Kidney (tissue), 13 donors: ENCODE measurements at regions not wholly inside any gene's neighbourhood (a gene's known extent, or its start where the extent isn't known, plus 50 kb on each side); places are given as distances from the start of the nearest gene placed in this dataset.

Experiments used
- DNase-seq, 5 donors: peaks; one replicate each; pipeline ENCODE4 v3.0.0-alpha.2; 2013 to 2020
- FAIRE-seq: peaks from 2 replicates; lab custom pipeline; 2012; peaks lifted over from hg19 to GRCh38; lab: Jason Lieb, UNC
- H3K27ac ChIP-seq, 2 donors: one replicate each; pipeline ENCODE4 v1.7.0; 2013; ENCODE audit warnings: low read depth in 2 of 2, low read length in 2 of 2, inconsistent platforms in 1 of 2
- H3K27me3 ChIP-seq: one replicate; pipeline ENCODE4 v1.7.1; 2013; ENCODE audit warnings: low read length, inconsistent platforms; ENCODE audit not compliant: control insufficient read depth, insufficient read depth
- H3K36me3 ChIP-seq, 3 donors: one replicate each; pipeline versions ENCODE4 v1.7.0 to v1.7.1; 2013; ENCODE audit warnings: low read length in 3 of 3, control low read depth in 1 of 3, inconsistent platforms in 1 of 3; ENCODE audit not compliant: insufficient read depth in 3 of 3, control insufficient read depth in 2 of 3
- H3K4me1 ChIP-seq, 3 donors: one replicate each; pipeline versions ENCODE4 v1.7.0 to v1.7.1; 2013; ENCODE audit warnings: low read length in 3 of 3, inconsistent platforms in 1 of 3, low read depth in 1 of 3; ENCODE audit not compliant: control insufficient read depth in 2 of 3, insufficient read depth in 2 of 3
- H3K4me3 ChIP-seq, 3 donors: one replicate each; pipeline versions ENCODE4 v1.7.0 to v1.8.1; 2013; ENCODE audit warnings: low read length in 3 of 3, control low read depth in 1 of 3, inconsistent platforms in 1 of 3
- H3K9ac ChIP-seq, 3 donors: one replicate each; pipeline versions ENCODE4 v1.7.0 to v1.7.1; 2013; ENCODE audit warnings: low read length in 3 of 3, control low read depth in 1 of 3, inconsistent platforms in 1 of 3
- H3K9me3 ChIP-seq, 3 donors: one replicate each; pipeline versions ENCODE4 v1.7.0 to v1.7.1; 2013; ENCODE audit warnings: low read length in 3 of 3, control low read depth in 1 of 3, inconsistent platforms in 1 of 3; ENCODE audit not compliant: control insufficient read depth in 2 of 3, insufficient read depth in 1 of 3
- intact Hi-C: fragments of 100-400 bp; cut with DNase I; formaldehyde crosslinking; loops from one replicate; pipeline ENCODE4 v1.11.1; 2022
- TF ChIP-seq, protein P1 (sequence below): IDR thresholded peaks from 3 replicates; pipeline ENCODE4 v1.5.1; 2012; ENCODE audit warnings: mild to moderate bottlenecking, moderate library complexity, borderline replicate concordance; ENCODE audit not compliant: insufficient read depth; ENCODE audit errors: extremely low read depth
- donor health status: control.
- donor health status: control.
- donor health status: control.
- donor health status: control.
- donor health status: control.
- donor health status: DM: yes; HTN: yes; CAD: no.
- donor health status: Normal renal cell carcinoma (clear cell type).

DNA sequence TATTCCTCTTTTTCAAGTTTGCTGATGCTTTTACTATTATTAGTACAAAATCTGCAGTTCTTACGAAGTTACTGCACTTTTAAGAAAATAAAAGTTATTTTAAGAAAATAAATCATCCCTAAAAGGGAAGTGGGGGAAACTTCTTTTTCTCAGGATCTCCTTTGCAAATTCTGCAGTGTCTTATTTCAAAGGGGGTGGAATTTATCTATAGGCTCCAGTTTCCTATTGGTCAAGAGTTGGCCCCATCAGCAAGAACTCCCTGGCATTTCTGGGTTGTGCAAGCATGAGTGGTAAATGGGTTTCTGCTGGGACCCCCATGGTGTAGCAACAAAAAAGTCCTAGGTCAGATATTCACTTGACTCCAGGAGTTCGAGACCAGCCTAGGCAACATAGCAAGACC lies 136.3 kb upstream of the PRDM1 start:
- Histone ChIP-seq H3K4me3 (no peak overlapping the region), H3K27me3 (no peaks in the 10 kb centered on the region), H3K9ac (no peak overlapping the region), H3K36me3 (no peaks in the 10 kb centered on the region), H3K27ac (no peak overlapping the region), H3K9me3 (no peaks in the 10 kb centered on the region), H3K4me1 (no peaks in the 10 kb centered on the region)
- DNase-seq (peak in 1 of 5 donors; percentile 6), FAIRE-seq (no peak)
- TF ChIP-seq, protein P1, sequence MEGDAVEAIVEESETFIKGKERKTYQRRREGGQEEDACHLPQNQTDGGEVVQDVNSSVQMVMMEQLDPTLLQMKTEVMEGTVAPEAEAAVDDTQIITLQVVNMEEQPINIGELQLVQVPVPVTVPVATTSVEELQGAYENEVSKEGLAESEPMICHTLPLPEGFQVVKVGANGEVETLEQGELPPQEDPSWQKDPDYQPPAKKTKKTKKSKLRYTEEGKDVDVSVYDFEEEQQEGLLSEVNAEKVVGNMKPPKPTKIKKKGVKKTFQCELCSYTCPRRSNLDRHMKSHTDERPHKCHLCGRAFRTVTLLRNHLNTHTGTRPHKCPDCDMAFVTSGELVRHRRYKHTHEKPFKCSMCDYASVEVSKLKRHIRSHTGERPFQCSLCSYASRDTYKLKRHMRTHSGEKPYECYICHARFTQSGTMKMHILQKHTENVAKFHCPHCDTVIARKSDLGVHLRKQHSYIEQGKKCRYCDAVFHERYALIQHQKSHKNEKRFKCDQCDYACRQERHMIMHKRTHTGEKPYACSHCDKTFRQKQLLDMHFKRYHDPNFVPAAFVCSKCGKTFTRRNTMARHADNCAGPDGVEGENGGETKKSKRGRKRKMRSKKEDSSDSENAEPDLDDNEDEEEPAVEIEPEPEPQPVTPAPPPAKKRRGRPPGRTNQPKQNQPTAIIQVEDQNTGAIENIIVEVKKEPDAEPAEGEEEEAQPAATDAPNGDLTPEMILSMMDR: no peak
- intact Hi-C loops: no loop called here

DNA sequence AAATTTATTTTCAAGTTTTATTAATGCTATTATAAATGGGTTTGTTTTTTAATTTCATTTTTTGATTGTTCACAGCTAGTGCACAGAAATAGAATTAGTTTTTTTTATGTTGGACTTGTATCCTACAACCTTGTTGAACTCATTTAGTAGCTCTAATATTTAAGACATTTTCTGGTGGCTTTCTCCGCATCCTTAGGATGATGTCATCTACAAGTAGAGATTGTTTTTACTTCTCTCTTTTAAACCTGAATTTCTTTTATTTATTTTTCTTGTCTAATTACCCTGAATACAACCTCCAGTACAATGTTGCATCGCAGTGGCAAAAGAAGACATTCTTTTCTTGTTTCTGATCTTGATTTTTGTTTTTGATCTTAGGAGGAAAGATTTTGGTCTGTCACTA lies 142.6 kb upstream of the PRDM1 start:
- no peak overlapping the region for H3K9ac ChIP-seq
- intact Hi-C loops: no loop called here
- H3K27ac ChIP-seq: no peak overlapping the region
- no peaks in the 10 kb centered on the region for H3K36me3 ChIP-seq
- H3K4me1 ChIP-seq: no peaks in the 10 kb centered on the region
- no peaks in the 10 kb centered on the region for H3K27me3 ChIP-seq
- H3K9me3 ChIP-seq: no peaks in the 10 kb centered on the region
- no peak overlapping the region for H3K4me3 ChIP-seq
- no peak for FAIRE-seq
- TF ChIP-seq, protein P1: no peak
- no peak for DNase-seq

DNA sequence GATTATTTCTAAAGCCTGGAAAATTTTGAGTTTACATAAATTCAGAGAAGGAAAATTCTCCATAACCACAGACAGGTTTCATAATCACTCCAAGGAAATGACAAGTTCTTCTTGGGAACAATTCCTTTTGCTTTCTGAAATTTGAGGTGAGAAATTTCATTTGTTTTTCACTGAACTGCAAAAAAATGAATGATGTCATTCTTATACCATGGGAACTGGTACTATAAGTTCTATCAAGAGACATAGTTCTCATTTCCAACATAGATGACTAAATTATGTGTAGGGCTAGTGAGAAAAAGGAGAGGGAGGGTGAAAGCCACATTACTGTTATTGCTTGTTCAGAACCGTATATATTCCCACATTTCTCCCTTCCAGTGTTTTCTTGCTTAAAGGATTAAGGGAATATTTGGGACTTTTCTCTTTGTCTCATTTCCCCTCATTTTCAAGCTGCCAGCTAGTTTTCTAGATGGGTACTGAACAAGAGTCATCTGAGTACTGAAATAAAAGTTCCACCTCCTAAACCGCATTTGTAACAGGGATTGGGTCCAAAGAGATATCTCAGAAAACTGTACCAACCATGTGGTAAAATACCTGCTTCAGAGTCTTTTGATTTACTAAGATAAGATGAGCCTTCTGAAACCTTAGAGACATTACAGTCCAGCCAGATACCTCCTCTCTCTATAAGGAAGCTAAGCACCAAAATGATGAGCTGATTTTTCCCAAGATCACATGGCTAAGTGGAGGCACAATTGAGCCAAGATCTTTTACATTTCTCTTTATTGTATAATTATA lies 144.3 kb upstream of the PRDM1 start:
- TF ChIP-seq, protein P1: no peak
- intact Hi-C loops: no loop called here
- Histone ChIP-seq H3K36me3 (no peaks in the 10 kb centered on the region), H3K9me3 (no peaks in the 10 kb centered on the region), H3K27me3 (no peaks in the 10 kb centered on the region), H3K9ac (no peak overlapping the region), H3K4me1 (no peaks in the 10 kb centered on the region), H3K4me3 (no peak overlapping the region), H3K27ac (no peak overlapping the region)
- DNase-seq (no peak), FAIRE-seq (no peak)
